ENCODE measurements at regions not wholly inside any gene's neighbourhood (a gene's known extent, or its start where the extent isn't known, plus 50 kb on each side); places are given as distances from the start of the nearest gene placed in this dataset.

GRCh38 chr6:79421001-79421411, 116.2 kb downstream of the LCA5 start:
- TF ChIP-seq, protein P1, sequence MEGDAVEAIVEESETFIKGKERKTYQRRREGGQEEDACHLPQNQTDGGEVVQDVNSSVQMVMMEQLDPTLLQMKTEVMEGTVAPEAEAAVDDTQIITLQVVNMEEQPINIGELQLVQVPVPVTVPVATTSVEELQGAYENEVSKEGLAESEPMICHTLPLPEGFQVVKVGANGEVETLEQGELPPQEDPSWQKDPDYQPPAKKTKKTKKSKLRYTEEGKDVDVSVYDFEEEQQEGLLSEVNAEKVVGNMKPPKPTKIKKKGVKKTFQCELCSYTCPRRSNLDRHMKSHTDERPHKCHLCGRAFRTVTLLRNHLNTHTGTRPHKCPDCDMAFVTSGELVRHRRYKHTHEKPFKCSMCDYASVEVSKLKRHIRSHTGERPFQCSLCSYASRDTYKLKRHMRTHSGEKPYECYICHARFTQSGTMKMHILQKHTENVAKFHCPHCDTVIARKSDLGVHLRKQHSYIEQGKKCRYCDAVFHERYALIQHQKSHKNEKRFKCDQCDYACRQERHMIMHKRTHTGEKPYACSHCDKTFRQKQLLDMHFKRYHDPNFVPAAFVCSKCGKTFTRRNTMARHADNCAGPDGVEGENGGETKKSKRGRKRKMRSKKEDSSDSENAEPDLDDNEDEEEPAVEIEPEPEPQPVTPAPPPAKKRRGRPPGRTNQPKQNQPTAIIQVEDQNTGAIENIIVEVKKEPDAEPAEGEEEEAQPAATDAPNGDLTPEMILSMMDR (IDR thresholded peaks at IDR 0.05): no peak
- TF ChIP-seq SIN3A (IDR thresholded peaks at IDR 0.05; ENCODE audit: borderline replicate concordance, low read depth, low read length) (no peak), MAX (IDR thresholded peaks at IDR 0.05; ENCODE audit: low read depth) (no peak)

Measured in SK-N-SH (cell line).